IPS-NIHi7 (cell line): ENCODE measurements at regions not wholly inside any gene's neighbourhood (a gene's known extent, or its start where the extent isn't known, plus 50 kb on each side); places are given as distances from the start of the nearest gene placed in this dataset.

ENCODE experiments used
- DNase-seq: peaks from one replicate; pipeline ENCODE4 v3.0.0; 2012; ENCODE audit warnings: mixed read lengths; ENCODE audit errors: extremely low spot score

DNA sequence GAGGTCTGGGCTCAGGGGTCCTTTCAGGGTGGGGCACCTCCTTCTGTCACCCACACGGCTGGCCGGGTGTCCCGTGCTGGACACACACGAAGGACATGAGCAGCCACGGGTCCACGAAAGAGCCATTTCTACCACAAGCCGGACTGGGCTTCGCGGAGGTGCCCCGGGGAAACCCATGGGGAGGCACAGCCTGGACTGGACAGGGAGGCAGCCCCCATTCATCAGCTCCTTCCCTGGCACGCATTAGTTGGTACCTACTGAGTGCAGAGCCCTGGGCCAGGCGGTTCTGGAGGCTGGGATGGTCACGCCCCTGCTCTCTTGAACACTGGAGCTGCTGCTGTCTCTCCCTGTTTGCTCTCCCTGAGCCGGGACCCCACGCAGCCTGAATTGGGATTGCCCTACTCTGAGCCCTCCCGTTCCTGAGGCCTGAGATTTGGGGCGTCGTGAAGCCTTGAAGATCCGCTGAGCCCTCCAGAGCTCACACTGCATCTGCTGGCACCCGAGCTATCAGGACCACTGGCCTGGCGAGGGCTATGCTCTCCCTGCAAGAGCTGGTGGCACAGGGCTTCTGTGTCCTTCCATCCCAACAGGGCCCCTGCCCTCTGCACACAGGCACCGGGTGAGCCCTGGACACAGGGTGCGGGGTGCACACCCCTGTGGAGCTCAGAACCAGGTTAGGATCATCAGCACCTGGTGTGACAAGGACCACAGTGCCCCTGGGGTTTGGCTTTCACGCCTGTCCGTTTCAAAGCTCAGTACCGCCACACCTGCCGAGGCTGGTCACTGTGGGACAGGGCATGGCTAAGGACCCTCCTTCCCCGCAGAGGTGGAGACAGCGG, 84.6 kb downstream of the MYEOV start:
- no peak for DNase-seq

DNA sequence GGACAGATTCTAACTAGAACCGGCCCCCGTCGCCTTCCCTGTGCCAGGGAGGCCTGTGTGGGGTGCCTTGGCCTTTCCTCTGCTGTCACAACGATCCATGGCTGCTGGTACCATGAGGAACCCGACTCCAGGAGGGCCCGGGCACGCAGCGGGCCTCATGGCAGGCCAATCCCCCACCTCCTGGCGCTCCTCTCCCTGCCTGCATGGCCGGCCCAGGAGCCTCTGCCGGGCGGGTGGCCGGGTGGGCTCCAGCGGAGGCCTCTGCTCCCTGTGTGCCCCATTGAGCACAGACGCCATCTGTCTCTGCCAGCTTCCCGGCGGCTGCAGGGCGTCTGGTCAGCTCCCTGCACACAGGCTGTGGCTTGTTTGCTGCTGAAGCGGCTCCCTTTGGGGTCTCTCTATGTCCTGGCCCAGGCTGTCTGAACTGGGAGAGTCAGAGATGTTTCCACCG, 86.5 kb downstream of the MYEOV start:
- no peak for DNase-seq

DNA sequence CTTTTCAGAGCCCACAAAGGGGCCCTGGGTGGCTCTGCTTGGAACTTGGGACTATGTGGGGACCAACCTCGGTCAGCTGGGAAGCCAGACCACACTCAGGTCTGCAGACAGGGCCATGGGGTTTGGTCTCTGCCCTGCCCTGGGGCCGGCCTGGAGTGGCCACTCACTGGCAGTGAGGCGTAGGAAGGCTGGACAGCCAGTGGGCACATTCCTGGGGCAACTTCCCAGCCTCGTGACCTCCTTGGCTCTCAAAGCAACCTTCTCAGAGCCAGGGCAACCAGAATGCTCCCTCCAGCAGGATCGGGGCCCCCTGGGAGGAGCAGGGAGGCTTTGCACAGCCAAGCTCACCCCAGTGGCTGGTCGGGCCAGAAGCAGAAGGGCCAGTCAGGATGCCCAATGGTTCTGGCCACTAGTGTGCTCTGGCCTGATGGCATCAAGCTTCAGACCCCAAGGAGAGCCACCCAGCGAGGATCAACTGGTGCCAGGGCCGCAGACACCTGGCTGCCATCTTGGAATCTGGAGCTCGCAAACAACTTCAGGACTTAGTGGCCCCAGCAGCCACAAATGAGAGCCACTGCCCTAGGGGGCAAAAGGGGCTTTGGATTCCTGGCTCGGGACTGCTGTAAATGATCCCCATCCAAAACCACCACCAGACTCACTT, 87.1 kb downstream of the MYEOV start:
- DNase-seq, result no peak

DNA sequence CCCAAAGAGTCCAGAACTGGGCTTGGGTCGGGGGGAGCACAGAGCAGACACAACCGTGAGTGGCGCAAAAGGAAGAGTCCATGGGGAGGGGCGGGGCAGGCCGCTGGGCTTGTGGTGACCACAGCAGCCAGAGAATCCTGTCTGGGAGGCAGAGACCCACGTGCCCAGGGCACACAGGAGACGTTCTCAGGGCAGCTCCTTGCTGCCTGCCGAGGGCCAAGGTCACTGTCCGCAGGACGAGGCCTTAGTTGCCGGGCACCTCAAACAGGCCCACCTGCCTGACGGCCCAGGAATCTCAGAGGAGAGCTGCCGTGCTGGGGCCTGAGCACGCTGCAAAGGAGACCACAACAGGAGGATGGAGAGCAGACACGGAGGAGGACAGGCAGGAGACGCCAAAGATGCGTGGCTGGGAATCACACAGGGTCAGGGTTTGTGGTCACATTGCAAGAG, 87.8 kb downstream of the MYEOV start:
- no peak for DNase-seq

DNA sequence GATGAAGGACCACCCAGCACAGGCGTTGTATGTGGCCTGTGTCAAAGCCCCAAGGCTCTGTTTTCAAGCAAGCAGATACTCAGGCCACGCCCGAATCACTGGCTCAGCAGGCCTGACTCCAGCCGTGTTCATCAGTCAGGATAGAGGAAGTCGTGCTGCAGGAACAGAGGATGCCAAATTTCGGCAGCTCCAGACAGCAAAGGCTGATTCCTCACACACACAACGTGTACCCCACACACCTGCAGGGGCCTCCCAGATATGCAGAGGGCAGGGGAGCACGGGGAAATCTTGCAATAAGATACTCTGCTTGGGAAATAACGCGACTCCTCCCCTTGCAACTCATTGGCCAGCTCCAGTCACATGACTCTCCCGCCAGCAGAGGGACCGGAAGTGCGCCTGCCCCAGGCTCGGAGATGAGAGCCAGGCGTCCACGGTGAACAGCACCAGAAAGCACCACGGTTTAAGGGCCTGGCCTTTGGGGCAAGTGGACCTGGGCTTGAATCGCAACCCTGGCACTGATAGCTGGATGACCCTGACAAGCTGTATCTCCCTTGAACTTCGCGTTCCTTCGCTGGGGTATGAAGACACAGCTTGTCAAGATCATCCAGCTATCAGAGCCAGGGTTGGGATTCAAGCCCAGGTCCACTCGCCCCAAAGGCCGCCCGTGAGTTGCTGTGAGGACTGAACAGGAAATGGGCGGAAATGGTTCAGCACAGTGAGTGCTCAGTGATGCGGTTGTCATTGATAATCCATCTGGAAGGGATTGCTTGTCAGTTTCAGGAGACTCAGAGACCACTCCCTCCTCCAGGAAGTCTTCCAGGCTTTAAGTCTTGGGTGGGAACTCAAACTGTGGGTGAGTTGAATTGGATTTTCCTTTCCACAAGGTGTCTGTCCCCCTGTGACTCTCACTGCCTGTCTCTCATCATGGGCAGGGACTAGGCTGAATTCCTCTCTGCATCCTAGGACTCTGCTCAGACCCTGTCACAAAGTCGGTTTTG, 88.5 kb downstream of the MYEOV start:
- peak; percentile 72 for DNase-seq

DNA sequence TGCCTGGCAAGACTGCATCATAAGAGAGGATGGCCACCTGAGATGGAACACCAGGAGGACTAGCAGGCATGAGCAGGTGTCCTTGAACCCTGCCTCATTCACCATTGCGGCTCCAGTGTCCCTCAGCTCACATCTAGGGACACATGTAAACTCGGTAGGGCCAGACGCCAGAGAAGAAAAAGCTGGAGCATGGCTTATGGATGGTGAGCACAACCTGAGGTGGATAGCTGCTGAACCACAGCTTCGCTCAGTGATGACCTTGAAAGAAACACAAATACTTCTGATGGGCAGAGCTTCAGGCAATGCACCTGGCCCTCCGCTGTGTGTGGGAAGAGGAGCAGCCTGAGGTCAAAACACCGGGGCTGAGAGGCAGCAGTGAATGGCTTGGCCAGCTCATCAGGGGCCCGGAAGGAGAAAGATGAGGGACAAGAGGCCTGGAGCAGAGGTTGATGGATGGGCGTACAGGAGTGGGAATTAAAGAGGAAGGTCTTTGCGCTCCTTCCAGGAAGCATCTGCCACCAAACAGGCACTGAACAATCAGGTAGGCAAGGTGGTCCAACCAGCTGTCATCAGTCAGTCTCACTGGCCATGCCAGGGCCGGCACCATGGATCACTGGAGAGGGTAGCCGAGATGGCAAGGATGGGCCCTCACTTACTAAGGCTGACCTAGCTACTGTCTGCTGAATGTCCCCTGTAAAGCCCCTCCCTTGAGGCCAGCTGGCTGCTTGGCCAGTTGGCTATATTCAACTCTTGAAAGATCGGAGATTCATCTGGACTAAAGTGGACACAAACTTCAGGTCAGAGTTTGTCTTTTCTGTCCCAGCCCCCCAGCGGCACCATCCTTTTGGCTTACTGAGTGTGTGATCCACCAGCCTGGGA, 89.7 kb downstream of the MYEOV start:
- DNase-seq, result no peak

DNA sequence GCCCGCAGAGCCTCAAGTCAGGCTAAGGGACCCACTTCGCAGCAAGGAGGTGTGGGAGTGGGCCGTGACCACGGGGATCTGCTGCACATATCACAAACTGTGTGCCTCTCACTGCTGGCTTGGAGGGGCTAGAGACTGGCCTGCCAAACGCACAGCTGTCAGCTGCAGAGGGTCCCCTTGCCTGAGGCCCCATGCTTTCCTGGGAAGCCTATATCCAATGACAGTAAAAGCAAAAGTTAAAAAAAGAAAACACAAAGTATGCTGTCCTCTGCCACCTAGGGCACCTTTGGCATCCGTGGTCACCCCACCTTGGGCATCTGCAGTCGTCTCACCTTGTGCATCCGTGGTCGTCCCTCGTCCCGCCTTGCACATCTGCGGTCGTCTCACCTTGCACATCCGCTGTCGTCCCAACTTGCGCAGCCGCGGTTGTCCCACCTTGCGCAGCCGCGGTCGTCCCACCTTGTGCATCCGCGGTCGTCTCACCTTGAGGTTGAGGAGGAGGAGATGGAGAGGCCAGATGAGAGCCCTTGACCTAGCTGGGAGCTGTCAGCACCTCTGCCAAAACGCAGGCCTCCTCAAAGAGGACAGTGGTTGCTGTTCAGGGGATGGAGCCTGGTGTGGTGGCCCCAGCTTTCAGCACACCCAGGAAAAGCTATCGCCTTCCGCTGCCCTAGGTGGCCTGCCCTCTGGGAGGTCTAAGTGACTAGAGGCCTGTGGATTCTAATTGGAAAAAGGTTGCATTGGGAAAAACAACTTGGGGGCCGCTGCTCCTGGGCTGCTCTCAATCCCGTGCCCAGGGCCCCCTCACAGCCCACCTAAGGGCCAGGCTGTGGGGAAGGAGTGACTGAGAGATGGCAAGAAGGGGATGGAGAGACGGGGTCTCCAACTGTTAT, 90.5 kb downstream of the MYEOV start:
- no peak for DNase-seq

DNA sequence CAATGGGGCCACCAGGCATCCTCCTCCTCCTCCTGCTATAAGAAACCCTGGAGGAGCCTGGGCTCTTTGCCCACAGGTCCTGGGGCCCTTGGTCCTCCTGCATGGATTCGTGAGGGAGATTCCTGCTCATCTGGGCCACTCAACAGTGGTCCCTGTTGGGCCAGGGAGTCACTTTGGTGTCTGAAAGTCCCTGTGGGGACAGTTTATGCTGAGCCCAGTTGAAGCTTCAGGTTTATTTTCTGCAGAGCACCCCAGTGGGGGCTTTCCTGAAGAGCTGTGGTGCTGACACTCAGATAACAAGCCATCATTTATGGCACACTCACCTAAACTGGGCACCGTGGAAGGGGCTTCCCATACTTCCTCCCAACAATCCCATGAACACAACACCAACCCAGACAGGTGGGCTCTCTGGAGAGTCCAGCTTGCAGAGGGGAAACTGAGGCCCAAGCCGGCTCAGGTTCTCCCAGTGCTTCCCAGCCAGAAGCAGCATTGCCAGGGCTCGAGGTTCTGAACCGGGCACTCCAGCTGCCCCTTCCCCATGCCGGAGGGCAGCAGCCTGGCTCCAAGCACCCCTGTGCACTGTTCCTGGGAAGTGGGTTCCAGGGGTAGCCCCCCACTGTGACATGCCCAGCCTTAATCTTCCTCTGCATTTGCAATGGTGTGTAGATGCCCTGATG, 91.3 kb downstream of the MYEOV start:
- no peak for DNase-seq

DNA sequence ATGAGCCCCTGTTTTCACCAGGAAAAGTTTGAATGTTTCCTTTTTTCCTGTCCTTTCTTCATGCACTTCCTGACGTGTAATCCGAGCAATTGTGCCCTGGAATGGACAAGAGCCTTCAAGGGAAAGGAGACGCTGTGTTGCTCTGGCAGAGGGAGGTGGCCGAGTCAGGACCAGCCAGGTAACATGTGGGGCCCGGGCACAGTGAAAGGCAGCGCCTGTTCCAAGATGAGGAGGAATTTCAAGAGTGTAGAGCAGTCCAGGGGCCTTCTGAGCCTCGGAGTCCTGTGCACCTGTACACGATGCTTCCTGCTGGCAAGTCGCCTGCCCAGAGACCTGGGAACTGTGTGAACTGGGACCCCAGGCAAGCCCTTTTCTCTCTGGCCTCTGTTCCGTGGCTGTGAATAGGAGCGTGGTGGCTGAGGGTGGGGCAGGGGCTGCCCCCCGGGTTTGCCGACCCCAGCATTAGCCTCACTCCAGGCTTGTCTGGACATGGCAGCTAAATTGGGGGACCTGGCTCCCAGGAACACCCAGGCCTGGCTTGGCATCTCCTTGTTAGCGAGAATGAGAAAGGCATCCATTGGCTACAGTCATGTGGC, 92.0 kb downstream of the MYEOV start:
- DNase-seq, result no peak

DNA sequence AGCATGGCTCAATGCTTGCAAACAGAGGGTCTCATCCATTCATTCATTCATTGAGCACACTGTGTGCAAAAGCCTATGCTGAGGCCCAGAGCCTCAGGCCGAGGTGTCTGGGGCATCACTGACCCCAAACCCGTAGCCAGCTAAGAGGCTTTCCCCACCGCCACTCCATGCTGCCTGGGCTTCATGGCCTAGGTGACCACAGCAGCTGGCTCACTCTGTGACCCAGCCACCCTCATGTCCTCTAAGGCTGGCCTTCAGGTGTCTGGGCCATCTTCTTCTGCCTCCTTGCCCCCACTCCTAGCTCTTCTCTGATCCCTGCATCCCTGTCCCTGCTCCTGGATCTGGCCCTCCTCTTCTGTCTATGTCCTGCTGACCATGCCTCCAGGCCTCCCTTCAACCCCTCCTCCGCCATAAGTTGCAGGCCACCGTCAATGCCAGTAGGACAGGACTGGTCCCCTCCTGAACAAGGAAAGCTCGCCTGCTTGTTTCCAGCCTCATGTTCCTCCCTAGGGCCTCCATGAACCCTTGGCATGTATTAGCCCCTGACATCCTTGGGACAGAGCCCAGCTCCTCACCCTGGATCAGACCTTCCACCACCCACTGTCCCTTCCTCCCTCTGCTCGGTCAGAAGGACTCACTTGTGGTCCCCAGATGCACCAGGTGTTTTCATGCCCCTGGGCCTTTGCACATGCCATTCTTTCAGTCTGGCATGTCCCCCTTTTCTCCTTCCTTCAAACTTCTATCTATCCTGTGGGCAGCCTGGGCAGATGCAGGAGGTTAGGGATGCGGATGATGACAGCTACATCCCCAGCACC, 92.8 kb downstream of the MYEOV start:
- DNase-seq, result no peak

DNA sequence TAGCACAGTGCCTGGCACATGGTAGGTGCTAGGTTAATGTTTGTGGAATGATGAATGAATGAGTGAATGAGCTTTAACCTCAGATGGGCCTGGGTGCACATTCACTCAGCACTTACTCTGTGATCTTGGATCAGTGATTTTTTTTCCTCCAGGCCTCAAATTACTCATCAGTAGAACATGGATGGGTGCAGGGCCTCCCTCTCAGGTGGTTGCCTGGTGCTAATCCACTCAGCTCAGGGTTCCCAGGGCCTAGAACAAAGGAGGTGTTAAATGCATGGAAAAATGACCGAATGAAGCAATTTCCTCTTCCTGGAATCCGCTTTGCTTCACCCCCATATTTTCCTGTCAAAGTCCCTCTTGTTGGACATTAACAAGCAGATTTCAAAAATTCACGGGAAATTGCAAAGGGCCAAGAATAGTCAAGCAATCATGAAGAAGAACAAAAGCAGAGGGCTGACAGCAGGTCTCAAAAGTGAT, 93.5 kb downstream of the MYEOV start:
- DNase-seq, result no peak

DNA sequence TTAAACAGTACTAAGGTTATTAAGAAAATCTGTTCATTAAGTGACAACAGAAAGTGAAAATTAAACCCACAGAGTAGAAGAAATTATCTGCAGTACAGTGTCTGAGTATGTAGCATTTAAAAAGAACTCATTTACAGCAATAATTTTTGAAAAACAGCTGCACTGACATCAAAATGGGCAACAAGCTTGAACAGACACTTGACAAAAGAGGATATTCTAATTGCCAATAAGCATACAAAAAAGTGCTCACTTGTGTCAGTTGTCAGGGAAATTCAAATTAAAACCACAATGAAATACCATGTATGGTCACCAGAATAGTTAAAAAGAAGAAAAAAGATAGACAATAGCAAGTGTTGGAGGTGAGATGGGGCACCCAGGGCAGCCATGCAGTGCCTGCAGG, 93.3 kb upstream of the LINC01488 start:
- DNase-seq, result no peak

DNA sequence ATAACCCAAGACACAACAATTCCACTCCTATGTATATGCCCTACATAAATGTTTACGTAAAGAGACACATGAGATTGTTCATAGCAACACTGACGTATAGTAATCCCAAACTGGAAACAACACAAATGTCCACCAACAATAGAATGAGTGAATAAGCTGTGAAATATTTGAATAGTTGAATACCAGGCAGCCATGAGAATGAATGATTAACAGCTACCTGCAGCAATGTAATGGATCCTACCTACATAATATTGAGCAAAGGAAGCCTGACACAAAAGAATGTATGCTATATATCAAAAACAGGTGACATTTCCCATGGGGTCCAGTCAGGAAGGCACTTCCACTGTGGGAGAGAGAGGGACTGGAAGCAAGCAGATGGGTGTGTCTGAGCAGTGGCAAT, 92.8 kb upstream of the LINC01488 start:
- DNase-seq, result no peak

DNA sequence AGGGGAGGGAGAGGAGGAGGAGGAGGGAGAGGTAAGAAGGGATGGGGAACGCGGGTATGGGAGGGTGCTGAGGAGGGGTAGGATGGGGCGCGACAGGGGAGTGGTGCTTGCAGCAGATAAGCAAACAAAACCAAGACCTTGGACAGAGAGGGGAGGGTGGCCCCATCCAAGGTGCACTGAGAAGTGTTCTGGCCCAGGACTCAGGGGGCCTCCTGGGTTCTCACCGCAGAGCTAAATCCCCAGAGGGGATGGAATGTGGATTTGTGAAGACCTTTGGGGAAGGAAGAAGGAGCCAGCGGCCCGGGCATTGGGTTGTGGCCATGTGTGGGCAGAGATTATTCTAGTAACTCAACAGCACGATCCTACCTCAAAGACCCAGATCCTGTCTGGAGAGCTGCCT, 90.9 kb upstream of the LINC01488 start:
- DNase-seq, result no peak

DNA sequence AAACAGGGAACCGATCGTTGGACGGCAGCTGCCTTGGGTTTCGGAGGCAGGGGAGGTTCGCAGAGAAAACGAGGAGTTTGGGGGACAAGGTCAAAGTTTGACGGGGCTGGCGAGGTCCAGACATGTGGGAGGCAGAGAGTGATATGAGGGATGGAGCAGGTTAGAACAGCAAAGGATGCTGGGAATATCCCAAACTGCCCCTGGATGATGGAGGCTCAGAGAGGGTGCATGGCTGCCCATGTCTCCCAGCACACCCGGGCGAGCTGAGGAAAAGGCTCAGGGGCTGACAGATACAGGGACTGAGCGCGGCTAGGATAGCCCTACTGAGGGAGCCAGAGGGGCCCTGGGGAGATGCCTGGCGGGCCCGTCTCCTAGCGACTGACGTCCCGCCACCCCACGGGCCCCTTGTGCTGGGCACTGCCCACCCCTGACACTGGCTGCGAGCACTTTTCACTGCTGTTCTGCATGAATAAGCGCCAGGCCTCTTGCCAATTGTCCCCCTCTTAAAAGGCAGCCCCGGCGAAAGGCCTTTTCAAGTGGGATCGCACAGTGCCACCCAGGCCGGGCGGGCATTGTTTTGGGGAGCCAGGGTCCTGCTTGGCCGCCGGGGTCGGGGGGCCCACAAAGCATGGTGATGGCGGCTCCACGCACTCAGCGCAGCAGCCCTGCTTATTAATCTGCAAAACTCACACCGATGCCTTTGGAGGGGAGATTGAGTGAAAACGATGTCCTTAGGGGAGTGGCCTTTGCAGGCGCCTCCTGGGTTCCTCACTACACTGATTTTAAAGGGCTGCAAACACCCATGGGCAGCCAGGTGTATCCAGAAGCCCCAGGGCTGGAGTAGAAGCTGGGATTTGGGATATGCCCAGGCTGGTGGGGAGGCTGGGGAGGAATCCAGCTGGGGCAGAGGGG, 90.0 kb upstream of the LINC01488 start:
- no peak for DNase-seq

DNA sequence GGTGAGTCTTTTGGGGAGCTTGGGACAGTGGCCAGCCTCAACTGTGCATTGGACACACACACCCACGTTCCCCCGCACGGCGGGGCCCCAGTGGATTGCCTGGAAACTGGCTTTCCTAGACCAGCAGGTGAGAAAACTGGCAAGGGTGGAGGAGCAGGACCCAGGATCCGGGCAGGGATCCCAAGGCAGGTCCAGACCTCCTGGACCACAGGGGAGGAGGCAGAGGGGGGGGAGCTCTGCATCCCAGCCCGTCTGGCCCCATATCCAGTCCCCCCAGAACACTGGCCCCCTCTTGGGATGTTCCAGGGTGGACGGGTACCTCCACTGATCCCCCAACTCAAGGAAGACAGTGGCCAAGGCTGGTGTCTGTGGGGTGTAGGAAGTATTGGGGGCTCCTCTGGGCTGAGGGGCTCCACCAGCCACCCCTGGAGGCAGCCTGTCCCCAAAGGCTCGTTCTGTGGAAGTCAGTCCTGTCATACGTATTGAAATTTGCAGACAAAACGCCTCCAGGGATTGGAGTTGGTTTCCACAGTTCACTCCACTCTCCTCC, 89.3 kb upstream of the LINC01488 start:
- DNase-seq, result no peak
